COLO668 (cell line): ENCODE measurements at regions not wholly inside any gene's neighbourhood (a gene's known extent, or its start where the extent isn't known, plus 50 kb on each side); places are given as distances from the start of the nearest gene placed in this dataset.
"Not testable (repeated sequence)": the region's sequence is repeated elsewhere in the genome, so short reads cannot be mapped to it uniquely, and the experiment has no call there.

Source experiments
- DNase-seq: peaks from one replicate; lab custom pipeline; 2025; ENCODE audit not compliant: unreplicated experiment; lab: John Stamatoyannopoulos, UW

- no peak for DNase-seq
Measured at GRCh38 chr7:115293628-115294240, 371.8 kb downstream of the MDFIC start.

GRCh38 chr7:115292381-115292780 is 370.5 kb downstream of the MDFIC start:
- DNase-seq = no peak

GRCh38 chr7:115289971-115290370 is 368.1 kb downstream of the MDFIC start:
- no peak for DNase-seq

GRCh38 chr7:115276791-115277190 is 354.9 kb downstream of the MDFIC start:
- DNase-seq = no peak

GRCh38 chr7:115273855-115274254 is 352.0 kb downstream of the MDFIC start:
- not testable (repeated sequence) for DNase-seq

GRCh38 chr7:115273139-115273772 is 351.4 kb downstream of the MDFIC start:
- no peak for DNase-seq

- DNase-seq = no peak
Measured at GRCh38 chr7:115271332-115272235, 349.7 kb downstream of the MDFIC start.

- DNase-seq = no peak
Measured at GRCh38 chr7:115269486-115269885, 347.6 kb downstream of the MDFIC start.

GRCh38 chr7:115267503-115267902 is 345.6 kb downstream of the MDFIC start:
- no peak for DNase-seq

- no peak for DNase-seq
Measured at GRCh38 chr7:115260381-115260780, 338.5 kb downstream of the MDFIC start.

- no peak for DNase-seq
Measured at GRCh38 chr7:115252461-115252860, 330.6 kb downstream of the MDFIC start.

GRCh38 chr7:115249080-115249479 is 327.2 kb downstream of the MDFIC start:
- DNase-seq = no peak

- DNase-seq = no peak
Measured at GRCh38 chr7:115241151-115241550, 319.3 kb downstream of the MDFIC start.

- DNase-seq = no peak
Measured at GRCh38 chr7:115240242-115240641, 318.3 kb downstream of the MDFIC start.

- DNase-seq = no peak
Measured at GRCh38 chr7:115235075-115235474, 313.2 kb downstream of the MDFIC start.

GRCh38 chr7:115233809-115234208 is 311.9 kb downstream of the MDFIC start:
- no peak for DNase-seq

- no peak for DNase-seq
Measured at GRCh38 chr7:115232041-115232440, 310.1 kb downstream of the MDFIC start.

GRCh38 chr7:115230882-115231571 is 309.1 kb downstream of the MDFIC start:
- peak; percentile 45 for DNase-seq

GRCh38 chr7:115229401-115230105 is 307.7 kb downstream of the MDFIC start:
- no peak for DNase-seq

GRCh38 chr7:115227473-115228235 is 305.8 kb downstream of the MDFIC start:
- no peak for DNase-seq
